NOMO-1 treated with dmso at 0.1 percent for 144 hours (cell line): ENCODE measurements at regions not wholly inside any gene's neighbourhood (a gene's known extent, or its start where the extent isn't known, plus 50 kb on each side); places are given as distances from the start of the nearest gene placed in this dataset.
A peak's percentile ranks its signal among the peaks of the same experiment; 100 is the strongest.

Experiments
- DNase-seq: peaks from one replicate; lab custom pipeline; 2025; ENCODE audit not compliant: unreplicated experiment; lab: John Stamatoyannopoulos, UW

DNA sequence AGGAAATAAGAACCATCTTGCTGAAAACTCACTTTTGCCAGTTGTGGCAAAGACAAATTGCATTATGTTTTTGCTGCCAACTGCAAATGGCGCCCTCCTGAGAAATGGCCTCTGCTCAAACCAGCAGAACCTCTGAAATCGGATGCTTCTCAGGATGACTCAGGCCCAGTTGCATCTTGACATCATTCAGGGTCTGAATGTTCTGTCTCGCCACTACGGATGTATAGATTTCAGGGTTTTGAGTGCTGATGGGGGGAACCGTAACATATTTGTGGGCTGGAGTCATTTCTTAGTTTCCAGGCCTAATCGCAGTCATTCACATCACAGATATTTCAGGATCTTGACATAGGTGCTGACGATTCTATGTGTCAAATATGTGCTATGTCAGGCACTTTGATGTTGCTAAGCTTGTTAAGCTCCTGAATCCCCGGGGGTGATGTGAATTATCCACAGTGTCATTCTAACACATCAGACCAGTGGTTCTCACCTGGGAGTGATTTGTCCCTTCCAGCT, 207.1 kb downstream of the NFATC2 start:
- no peak for DNase-seq

- no peak for DNase-seq
These were observed 207.9 kb downstream of the NFATC2 start for GRCh38 chr20:51334609-51335008.

DNA sequence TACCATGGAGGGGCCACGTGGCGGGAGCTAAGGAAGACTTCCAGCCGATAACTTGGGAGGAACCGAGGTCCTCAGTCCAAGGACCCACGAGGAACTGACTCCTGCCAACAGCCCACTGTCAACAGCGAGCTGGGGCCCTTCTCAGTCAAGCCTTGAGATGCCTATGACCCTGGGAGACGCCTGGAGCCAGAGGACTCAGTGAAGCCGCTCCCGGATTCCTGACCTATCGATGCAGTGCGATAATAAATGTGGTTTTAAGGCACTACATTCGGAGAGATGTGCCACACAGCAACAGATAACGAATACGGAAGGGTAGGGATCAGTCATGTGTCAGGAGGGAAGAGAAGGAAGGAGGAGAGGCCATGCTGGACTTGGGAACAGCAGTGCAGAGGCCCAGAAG, 208.5 kb downstream of the NFATC2 start:
- no peak for DNase-seq

GRCh38 chr20:51333446-51333845, 209.1 kb downstream of the NFATC2 start:
- DNase-seq: no peak

DNA sequence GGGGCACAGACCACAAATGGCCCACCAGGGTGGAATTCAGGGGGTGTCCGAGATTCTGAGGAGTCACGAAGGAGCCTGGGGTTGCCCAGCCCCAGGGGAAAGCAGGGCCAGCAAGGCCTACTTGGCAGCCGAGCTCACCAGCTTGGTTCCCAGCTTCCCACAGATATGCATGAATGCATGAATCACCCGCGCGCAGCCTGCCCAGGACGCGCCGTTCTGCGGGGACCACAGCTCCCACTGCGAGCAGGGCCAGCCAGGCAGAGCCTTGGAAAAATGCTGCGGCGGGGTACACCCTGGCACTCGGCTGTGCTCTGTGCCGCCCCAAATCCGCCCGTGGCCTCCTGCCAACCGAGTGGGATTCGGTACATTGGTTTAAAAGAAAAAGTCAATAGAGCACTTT, 211.0 kb downstream of the NFATC2 start:
- DNase-seq: no peak

DNA sequence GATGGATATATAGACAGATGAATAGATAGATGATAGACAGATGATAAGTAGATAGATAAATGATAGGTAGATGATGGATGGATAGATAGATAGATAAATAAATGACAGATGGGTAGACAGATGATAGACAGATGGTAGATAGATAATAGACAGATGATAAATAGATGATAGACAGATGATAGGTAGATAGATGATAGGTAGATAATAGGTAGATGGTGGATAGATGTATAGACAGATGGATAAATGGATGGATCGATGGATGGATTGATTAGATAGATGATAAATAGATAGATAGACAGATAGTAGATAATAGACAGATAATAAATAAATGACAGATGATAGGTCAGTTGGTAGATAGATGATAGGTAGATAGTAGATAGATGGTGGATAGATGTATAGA, 212.7 kb downstream of the NFATC2 start:
- no peak for DNase-seq

DNA sequence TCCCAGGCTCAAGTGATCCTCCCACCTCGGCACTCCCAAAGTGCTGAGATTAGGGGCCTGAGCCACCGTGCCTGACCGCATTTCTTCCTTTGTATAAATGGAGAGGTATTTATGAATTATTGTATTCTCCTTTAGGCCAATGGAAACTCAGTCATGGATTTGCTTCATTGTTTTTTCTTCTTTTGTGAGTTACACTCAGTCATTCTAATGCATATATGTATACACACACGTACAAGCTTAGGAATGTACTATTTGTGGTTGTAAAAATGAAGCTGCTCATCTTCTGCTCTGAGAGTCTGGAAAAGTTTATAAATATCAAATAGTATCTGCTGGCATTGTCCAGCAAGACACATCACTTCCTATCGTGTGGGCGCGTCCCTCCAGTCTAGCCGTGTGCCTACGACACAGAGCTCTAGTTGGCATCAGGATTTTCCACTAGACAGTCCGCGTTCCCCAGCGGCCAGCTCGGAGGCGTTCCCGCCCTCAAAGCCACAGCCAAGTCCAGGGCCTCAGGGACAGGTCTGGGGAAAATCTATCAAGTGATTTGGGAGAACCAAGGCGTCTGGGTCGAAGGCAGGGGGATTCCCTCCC, 215.2 kb downstream of the NFATC2 start:
- DNase-seq: no peak

- no peak for DNase-seq
These were observed 216.2 kb downstream of the NFATC2 start for GRCh38 chr20:51326201-51326819.

GRCh38 chr20:51322164-51322707, 220.3 kb downstream of the NFATC2 start:
- DNase-seq: no peak

- DNase-seq: no peak
These were observed 221.0 kb downstream of the NFATC2 start for GRCh38 chr20:51321343-51322163.

GRCh38 chr20:51319522-51319921, 223.0 kb downstream of the NFATC2 start:
- no peak for DNase-seq

DNA sequence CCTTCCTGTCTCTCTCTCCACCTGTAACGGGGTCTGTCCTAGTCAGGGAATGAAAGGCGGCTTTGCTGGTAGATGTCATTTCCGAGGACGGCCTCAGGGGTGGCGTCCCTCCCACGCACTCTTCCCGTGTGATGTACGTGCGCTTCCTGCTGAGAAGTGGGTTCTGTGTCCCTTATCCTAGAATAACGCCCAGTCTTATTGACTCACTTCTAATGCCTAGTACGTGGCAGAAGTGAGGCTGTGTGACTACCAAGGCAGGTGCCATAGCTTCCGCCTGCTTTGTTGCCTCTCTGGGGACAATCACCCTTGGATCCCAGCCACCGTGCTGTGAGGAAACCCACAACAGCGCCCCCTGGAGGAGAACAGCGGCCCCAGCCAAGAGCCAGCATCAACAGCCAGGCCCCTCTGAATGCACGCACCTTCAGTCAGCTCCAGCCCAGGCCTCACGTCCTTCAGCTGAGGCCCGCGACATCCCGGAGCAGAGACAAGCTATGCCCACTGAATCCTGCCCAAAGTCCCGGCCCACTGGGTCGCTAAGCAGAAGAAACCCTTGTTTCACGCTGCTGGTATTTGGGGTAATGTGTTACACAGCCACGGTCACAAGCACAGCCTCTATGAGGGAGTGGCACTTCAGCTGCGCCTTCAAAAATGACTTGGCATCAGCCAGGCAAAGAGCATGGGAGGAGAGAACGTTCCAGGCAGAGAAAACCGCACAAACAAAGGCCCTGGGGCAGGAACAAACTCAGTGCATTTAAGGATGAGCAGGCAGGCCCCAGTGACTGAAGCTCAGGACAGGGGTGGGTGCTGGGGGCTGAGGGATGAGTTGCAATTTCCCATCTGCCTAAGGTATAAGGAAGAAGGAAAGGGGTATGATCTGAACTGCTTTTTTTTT, 224.2 kb downstream of the NFATC2 start:
- no peak for DNase-seq

DNA sequence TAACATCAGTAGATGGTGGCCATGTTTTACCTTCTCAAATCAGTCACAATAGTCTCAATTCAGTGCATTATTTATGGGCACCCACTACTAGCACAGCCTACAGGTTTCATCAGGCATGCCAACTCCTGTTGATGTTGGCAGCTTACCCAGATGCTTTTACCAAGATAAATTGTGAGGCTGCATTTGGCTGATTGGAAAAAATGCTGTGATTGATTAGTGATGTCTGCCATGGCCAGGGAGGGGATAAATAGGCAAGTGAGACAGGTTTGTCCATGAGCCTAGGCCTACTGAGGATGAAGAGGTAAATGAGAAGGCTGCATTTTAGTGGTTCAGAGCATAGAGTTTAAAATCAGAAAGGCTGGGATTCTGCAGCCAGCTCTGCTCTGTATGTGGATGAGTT, 227.1 kb downstream of the NFATC2 start:
- DNase-seq: no peak

GRCh38 chr20:51313358-51313827, 229.1 kb downstream of the NFATC2 start:
- no peak for DNase-seq

DNA sequence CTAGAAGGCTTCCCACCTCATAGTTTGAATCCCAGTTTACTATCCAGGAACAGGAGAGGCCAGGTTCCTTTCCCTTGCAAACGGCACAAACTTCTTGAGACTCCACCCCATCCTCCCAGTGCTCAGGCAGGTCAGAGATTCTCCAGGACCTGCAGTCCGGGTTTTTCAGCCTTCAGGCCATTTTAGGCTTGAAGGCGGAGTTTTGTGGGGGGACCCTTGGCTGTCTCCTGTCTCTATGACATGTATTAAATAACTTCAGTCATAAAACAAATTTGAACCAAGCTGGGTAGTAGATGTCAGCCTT, 230.1 kb downstream of the NFATC2 start:
- DNase-seq: no peak

DNA sequence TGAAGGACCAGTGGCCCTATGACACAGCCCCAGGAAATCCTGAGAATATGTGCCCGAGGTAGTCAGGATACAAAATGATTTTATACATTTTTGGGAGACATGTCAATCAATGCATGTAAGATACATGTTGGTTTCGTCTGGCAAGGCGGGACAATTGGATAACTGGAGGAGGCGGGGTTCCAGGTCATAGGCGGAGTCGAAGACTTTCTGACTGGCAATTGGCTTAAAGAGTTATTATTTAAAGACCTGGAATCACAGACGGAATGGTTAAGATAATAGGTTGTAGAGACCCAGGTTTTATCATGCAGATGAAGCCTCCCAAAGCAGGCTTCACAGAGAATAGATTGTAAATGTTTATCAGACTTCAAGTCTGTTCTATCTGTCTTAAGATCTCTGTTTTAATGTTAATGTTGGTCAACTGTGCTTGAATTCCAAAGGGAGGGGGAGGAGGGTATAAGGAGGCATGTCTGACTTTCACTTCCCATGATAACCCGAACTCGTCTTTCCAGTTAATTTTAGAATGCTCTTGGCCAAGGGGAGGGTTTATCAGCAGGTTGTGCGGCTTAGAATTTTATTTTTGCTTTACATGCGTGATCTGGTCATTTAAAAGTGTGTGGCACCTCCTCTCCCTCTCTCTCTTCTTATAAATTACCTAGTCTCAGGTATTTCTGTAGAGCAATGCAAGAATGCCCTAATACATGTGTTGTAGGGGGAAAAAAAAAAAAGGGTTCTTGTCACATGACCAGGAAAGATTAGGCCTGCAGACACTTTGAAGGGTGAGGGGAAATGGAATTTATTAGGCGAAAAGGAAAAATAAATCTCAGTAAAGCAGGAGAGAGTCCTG, 230.7 kb downstream of the NFATC2 start:
- DNase-seq: peak; percentile 59

- DNase-seq: no peak
These were observed 232.3 kb downstream of the NFATC2 start for GRCh38 chr20:51310216-51310615.

GRCh38 chr20:51309128-51309527, 233.4 kb downstream of the NFATC2 start:
- DNase-seq: no peak

GRCh38 chr20:51306521-51307358, 235.8 kb downstream of the NFATC2 start:
- peak; percentile 12 for DNase-seq
